GM12878 (cell line): ENCODE measurements at regions not wholly inside any gene's neighbourhood (a gene's known extent, or its start where the extent isn't known, plus 50 kb on each side); places are given as distances from the start of the nearest gene placed in this dataset.

ENCODE experiments used
- ATAC-seq: fragments of 200-7000 bp; cut with Tn5 transposase; 3 replicates; pipeline ENCODE4 v1.9.1; 2020; ENCODE audit warnings: mild to moderate bottlenecking, moderate library complexity
- BruUV-seq: library from RNA; stranded (reverse); fragments of 400-500 nt; replicated peaks from 2 replicates; lab custom pipeline; 2021; lab: Mats Ljungman, UMichigan
- CTCF ChIA-PET: fragments of 300-600 bp; sonication (Branson Sonifier 250); formaldehyde crosslinking; extraction: SDS; loops from one replicate; lab custom pipeline; 2021; ENCODE audit warnings: inconsistent platforms; lab: Yijun Ruan, JAX
- POLR2A ChIA-PET: fragments of 350-600 bp; formaldehyde crosslinking; extraction: SDS; loops from one replicate; lab custom pipeline; 2021; ENCODE audit warnings: inconsistent platforms; lab: Charles Lee
- RAD21 ChIA-PET: fragments of 300-600 bp; sonication (Branson Sonifier 250); formaldehyde crosslinking; loops from one replicate; lab custom pipeline; 2023; ENCODE audit warnings: antibody characterized with exemption; ENCODE audit not compliant: unreplicated experiment; lab: Charles Lee
- SMC1A ChIA-PET: fragments of 300-600 bp; sonication (Branson Sonifier 250); formaldehyde crosslinking; loops from one replicate; lab custom pipeline; 2023; ENCODE audit not compliant: unreplicated experiment, uncharacterized antibody; lab: Charles Lee
- DNase-seq: peaks from one replicate; pipeline ENCODE4 v3.0.0-alpha.2; 2011; ENCODE audit warnings: low read depth, low spot score
- FAIRE-seq: peaks from 3 replicates; lab custom pipeline; 2011; peaks lifted over from hg19 to GRCh38; lab: Jason Lieb, UNC
- H2AFZ ChIP-seq: 2 replicates; pipeline ENCODE4 v1.6.0; 2011; ENCODE audit warnings: low read depth, low read length, control low read depth; ENCODE audit not compliant: control insufficient read depth
- H3K27ac ChIP-seq: 2 replicates; pipeline ENCODE4 v1.5.1; 2011; ENCODE audit warnings: control low read depth; ENCODE audit not compliant: control insufficient read depth, insufficient read depth
- H3K27me3 ChIP-seq, 2 experiments: replicated peaks in 1 of 2; 2 replicates each; pipeline versions ENCODE4 v1.6.0 to v1.6.1; 2011; ENCODE audit warnings: low read length in 1 of 2; ENCODE audit not compliant: control insufficient read depth in 2 of 2, insufficient read depth in 2 of 2
- H3K36me3 ChIP-seq, 2 experiments: 2 replicates each; pipeline ENCODE4 v1.5.1; 2011; ENCODE audit warnings: low read length in 1 of 2; ENCODE audit not compliant: control insufficient read depth in 2 of 2, insufficient read depth in 2 of 2
- H3K4me1 ChIP-seq: 2 replicates; pipeline ENCODE4 v1.6.1; 2011; ENCODE audit warnings: mild to moderate bottlenecking, low read length, moderate library complexity, mixed read lengths; ENCODE audit not compliant: control insufficient read depth, insufficient read depth
- H3K4me2 ChIP-seq: 2 replicates; pipeline ENCODE4 v1.6.0; 2011; ENCODE audit warnings: control low read depth; ENCODE audit not compliant: control insufficient read depth, insufficient read depth
- H3K4me3 ChIP-seq: fragments of 200-600 bp; sonication (generic); 2 replicates; pipeline ENCODE4 v1.5.1; 2016
- H3K79me2 ChIP-seq: 2 replicates; pipeline ENCODE4 v1.6.0; 2011; ENCODE audit warnings: low read length; ENCODE audit not compliant: control insufficient read depth, insufficient read depth
- H3K9ac ChIP-seq: 2 replicates; pipeline ENCODE4 v1.8.0; 2011; ENCODE audit warnings: low read length, control low read depth, mixed read lengths; ENCODE audit not compliant: control insufficient read depth, insufficient read depth
- H3K9me3 ChIP-seq: replicated peaks from 3 replicates; pipeline ENCODE4 v1.5.1; 2011; ENCODE audit warnings: mild to moderate bottlenecking, low read length; ENCODE audit not compliant: control insufficient read depth, insufficient read depth
- H4K20me1 ChIP-seq: 2 replicates; pipeline ENCODE4 v1.6.0; 2011; ENCODE audit not compliant: control insufficient read depth, insufficient read depth
- IRF4 ChIP-seq: IDR thresholded peaks from 2 replicates; pipeline ENCODE4 v1.6.1; 2011; ENCODE audit warnings: low read depth, low read length
- JUNB ChIP-seq: IDR thresholded peaks from 2 replicates; pipeline ENCODE4 v1.6.1; 2016; ENCODE audit warnings: antibody characterized with exemption, mild to moderate bottlenecking
- JUND ChIP-seq: IDR thresholded peaks from 2 replicates; pipeline ENCODE4 v1.6.1; 2012; ENCODE audit warnings: low read depth, mild to moderate bottlenecking, low read length, improper control_type of control experiment, moderate library complexity
- KAT2A ChIP-seq: conservative IDR thresholded peaks from 2 replicates; pipeline ENCODE4 v1.6.1; 2011; ENCODE audit warnings: low read depth, low read length; ENCODE audit not compliant: control insufficient read depth
- NBN ChIP-seq: fragments of 450-650 bp; IDR thresholded peaks from 2 replicates; pipeline ENCODE4 v1.6.1; 2016
- NR2C2 ChIP-seq: IDR thresholded peaks from 2 replicates; pipeline ENCODE4 v1.6.1; 2011; ENCODE audit warnings: borderline replicate concordance, low read depth; ENCODE audit not compliant: control insufficient read depth, insufficient read length
- RELA ChIP-seq: fragments of 450-650 bp; IDR thresholded peaks from 2 replicates; pipeline ENCODE4 v1.8.0; 2014; ENCODE audit warnings: borderline replicate concordance; ENCODE audit not compliant: partially characterized antibody
- WGBS: methylation state at CpG from one replicate; pipeline ENCODE4 v1.1.6; 2016; ENCODE audit warnings: low lambda C conversion rate; ENCODE audit not compliant: insufficient replicate concordance, insufficient coverage; ENCODE audit errors: missing lambda C conversion rate; 5-methylcytosine and 5-hydroxymethylcytosine counted together
- in situ Hi-C: fragments of 300-500 bp; cut with MboI; formaldehyde crosslinking; loops from 9 replicates; pipeline ENCODE4 v1.14.3; 2018; ENCODE audit warnings: mixed read lengths
- intact Hi-C: fragments of 100-400 bp; cut with micrococcal nuclease; formaldehyde crosslinking; loops from one replicate; pipeline ENCODE4 v1.14.2; 2022; ENCODE audit not compliant: unreplicated experiment
- TF ChIP-seq, protein P1 (sequence below): fragments of 450-650 bp; IDR thresholded peaks from 2 replicates; pipeline ENCODE4 v1.6.1; 2017; ENCODE audit warnings: mild to moderate bottlenecking, moderate library complexity
- TF ChIP-seq, protein P2 (sequence below): fragments of 150-350 bp; IDR thresholded peaks from 2 replicates; pipeline ENCODE4 v1.6.1; 2014; ENCODE audit warnings: mild to moderate bottlenecking, low read depth, low read length
- TF ChIP-seq, protein P3 (sequence below): IDR thresholded peaks from 2 replicates; pipeline ENCODE4 v1.6.1; 2011; ENCODE audit warnings: borderline replicate concordance, low read depth, mild to moderate bottlenecking, moderate library complexity, low read length; ENCODE audit not compliant: insufficient read depth, poor library complexity, severe bottlenecking

DNA sequence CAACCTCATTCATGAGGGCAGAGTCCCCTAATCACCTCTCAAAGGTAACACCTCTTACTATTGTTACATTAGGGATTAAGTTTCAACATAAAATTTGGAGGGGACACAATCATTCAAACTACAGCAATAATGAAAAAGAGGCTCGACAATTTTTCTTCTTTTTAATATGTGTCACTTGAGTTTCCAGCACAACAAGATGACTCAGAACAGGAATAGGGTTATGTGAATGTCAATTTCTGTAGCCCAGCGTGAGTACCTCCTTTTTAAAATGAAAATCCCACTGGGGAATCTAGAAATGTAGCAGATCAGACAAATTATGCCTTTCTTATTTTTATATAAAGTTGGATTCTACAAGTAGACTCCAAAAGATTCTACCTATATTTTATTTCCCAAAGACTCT, 83.7 kb downstream of the ZNF330 start:
- in situ Hi-C loops (loop anchor here (10.0 kb wide), 2 partner anchors 820 to 1540 kb away; partner anchors contain the start of gene INPP4B), intact Hi-C loops (no loop called here)
- WGBS, result 0% methylated on average over 2 of the region's 2 CpGs
- RAD21 ChIA-PET, result no interaction called here
- Histone ChIP-seq H3K9ac (no peak overlapping the region), H3K27ac (no peak overlapping the region), H3K4me3 (no peak overlapping the region), H4K20me1 (no peaks in the 10 kb centered on the region), H3K27me3 (no peaks in the 10 kb centered on the region), H3K9me3 (no peaks in the 10 kb centered on the region), H3K4me1 (peaks cover 16% of the 10 kb centered on the region), H3K79me2 (no peaks in the 10 kb centered on the region), H3K36me3 (no peaks in the 10 kb centered on the region), H3K4me2 (no peak overlapping the region), H2AFZ (no peak overlapping the region)
- SMC1A ChIA-PET, result interaction anchor here (1.5 kb wide), 1 partner anchor 72 kb away, joined by 3 read pairs; no protein-coding TSS in a partner anchor
- TF ChIP-seq, protein P1, sequence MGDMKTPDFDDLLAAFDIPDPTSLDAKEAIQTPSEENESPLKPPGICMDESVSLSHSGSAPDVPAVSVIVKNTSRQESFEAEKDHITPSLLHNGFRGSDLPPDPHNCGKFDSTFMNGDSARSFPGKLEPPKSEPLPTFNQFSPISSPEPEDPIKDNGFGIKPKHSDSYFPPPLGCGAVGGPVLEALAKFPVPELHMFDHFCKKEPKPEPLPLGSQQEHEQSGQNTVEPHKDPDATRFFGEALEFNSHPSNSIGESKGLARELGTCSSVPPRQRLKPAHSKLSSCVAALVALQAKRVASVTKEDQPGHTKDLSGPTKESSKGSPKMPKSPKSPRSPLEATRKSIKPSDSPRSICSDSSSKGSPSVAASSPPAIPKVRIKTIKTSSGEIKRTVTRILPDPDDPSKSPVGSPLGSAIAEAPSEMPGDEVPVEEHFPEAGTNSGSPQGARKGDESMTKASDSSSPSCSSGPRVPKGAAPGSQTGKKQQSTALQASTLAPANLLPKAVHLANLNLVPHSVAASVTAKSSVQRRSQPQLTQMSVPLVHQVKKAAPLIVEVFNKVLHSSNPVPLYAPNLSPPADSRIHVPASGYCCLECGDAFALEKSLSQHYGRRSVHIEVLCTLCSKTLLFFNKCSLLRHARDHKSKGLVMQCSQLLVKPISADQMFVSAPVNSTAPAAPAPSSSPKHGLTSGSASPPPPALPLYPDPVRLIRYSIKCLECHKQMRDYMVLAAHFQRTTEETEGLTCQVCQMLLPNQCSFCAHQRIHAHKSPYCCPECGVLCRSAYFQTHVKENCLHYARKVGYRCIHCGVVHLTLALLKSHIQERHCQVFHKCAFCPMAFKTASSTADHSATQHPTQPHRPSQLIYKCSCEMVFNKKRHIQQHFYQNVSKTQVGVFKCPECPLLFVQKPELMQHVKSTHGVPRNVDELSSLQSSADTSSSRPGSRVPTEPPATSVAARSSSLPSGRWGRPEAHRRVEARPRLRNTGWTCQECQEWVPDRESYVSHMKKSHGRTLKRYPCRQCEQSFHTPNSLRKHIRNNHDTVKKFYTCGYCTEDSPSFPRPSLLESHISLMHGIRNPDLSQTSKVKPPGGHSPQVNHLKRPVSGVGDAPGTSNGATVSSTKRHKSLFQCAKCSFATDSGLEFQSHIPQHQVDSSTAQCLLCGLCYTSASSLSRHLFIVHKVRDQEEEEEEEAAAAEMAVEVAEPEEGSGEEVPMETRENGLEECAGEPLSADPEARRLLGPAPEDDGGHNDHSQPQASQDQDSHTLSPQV, result no peak
- TF ChIP-seq RELA, result no peak
- TF ChIP-seq, protein P2, sequence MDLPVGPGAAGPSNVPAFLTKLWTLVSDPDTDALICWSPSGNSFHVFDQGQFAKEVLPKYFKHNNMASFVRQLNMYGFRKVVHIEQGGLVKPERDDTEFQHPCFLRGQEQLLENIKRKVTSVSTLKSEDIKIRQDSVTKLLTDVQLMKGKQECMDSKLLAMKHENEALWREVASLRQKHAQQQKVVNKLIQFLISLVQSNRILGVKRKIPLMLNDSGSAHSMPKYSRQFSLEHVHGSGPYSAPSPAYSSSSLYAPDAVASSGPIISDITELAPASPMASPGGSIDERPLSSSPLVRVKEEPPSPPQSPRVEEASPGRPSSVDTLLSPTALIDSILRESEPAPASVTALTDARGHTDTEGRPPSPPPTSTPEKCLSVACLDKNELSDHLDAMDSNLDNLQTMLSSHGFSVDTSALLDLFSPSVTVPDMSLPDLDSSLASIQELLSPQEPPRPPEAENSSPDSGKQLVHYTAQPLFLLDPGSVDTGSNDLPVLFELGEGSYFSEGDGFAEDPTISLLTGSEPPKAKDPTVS, result no peak
- TF ChIP-seq NBN, result no peak
- peak; percentile 68; the same call in 1 of the 2 replicates for TF ChIP-seq IRF4
- TF ChIP-seq KAT2A, result no peak
- TF ChIP-seq, protein P3, sequence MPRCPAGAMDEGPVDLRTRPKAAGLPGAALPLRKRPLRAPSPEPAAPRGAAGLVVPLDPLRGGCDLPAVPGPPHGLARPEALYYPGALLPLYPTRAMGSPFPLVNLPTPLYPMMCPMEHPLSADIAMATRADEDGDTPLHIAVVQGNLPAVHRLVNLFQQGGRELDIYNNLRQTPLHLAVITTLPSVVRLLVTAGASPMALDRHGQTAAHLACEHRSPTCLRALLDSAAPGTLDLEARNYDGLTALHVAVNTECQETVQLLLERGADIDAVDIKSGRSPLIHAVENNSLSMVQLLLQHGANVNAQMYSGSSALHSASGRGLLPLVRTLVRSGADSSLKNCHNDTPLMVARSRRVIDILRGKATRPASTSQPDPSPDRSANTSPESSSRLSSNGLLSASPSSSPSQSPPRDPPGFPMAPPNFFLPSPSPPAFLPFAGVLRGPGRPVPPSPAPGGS, result no peak
- 0 out of 2 replicates have a peak, but pooled peaks have one; percentile 52 for TF ChIP-seq JUND
- peak; percentile 74 for TF ChIP-seq JUNB
- TF ChIP-seq NR2C2, result no peak
- CTCF ChIA-PET, result no interaction called here
- BruUV-seq, result no TSS peak
- ATAC-seq (no peak), DNase-seq (no peak), FAIRE-seq (no peak)
- POLR2A ChIA-PET, result no interaction called here
